GM21360 (cell line): ENCODE measurements at regions not wholly inside any gene's neighbourhood (a gene's known extent, or its start where the extent isn't known, plus 50 kb on each side); places are given as distances from the start of the nearest gene placed in this dataset.
A peak's percentile ranks its signal among the peaks of the same experiment; 100 is the strongest.

Source experiments
- ATAC-seq: cut with Tn5 transposase; IDR thresholded peaks from one replicate; pipeline ENCODE4 v1.9.1; 2021; ENCODE audit warnings: mild to moderate bottlenecking, moderate library complexity; ENCODE audit not compliant: unreplicated experiment

DNA sequence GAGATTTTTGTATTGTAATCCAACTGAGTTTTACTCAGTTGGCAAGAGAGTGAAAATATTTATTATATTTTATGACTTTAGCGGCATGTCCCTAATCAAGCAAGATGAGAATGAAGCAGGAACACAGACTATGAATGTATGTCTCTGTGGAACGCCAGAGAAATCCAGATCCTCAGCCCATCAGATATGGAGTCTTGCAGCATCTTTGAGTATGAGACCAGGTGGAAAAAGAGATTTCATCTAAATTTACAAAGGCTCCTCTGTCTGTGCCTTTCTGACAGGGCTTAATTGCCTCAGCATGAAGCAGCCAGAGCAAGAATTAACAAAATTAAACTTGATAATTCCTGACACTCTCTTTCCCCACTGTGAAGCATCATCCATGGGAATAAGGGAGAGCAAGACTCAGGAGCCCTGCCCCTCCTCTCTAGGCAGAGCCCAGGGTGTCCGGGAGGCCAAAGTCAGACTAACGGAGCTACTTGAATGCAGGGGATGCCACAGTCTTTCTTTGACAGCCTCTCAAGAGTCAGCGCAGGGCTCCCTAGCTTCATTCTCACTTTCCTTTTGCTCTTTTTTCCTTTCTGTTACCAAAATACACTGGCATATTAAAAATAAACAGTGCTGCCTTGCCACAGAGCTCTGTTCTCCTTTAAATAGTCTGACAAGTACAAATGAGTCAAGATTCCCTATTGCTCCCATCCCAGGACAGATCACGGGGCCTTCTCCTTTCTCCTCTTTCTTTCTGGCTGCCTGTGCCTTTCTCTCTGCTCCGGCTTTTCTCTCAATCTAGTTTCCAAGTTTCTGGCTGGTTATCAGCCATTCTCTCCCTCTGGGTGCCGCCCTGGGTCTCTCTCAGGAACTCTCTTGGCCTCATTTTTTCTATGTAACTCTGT lies 132.2 kb upstream of the INHBA start:
- ATAC-seq, result no peak

DNA sequence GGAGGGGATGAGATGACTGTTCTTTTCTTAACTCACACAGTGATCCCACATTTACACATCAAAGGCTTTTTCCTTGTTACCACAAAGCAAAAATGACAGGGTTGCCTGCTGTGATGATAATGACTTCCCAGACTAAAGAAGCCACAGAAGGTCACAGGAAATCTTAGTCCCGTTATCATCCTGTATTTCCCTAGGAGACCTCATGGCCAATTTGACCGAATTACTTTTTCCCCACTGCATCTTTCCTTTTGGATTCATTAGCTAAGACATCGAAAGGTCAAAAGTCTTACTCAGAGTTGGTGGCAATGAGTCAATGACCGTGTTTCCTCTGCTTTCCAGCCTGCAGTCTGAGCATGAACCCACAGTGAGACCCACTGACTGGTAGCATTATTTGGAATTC lies 130.1 kb upstream of the INHBA start:
- no peak for ATAC-seq

DNA sequence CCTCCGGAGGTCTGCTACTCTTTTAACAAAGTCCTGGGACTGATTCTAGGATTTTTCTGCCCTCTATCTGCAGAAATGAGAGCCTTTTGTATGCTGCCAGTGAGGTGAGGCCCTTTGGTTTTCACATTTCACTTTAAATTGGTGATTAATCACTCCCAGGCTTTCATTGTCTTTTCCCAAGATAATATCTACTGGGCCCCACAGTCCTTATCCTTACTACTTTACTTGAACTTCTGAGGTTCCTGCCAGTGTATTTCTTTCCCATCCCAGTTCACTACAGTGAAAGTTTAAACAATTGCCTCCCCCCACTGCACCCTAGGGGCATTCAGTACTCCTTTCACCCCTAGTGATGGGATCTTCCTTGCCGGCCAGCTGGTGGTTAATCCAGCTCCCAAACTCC lies 127.4 kb upstream of the INHBA start:
- ATAC-seq, result no peak

DNA sequence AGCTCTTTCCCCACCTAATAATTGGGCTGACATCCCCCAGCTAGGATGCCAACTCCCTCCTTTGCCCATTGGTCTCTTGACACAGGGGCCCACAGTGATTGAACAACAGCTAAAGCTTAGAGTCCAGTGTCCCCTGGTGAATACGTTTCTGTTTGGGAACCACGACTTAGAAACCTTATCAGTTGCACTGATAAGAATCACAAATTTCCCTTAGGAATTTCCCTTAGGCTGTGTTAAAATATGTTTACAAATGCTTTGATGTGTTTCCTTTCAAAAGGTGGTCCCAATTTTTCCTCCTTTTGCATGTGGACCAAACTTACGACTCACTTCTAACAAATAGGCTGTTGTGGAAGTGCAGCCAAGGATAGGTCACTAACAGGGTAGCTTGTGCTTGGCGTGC lies 126.0 kb upstream of the INHBA start:
- ATAC-seq, result no peak

GRCh38 chr7:41826641-41827040 lies 123.8 kb upstream of the INHBA start:
- no peak for ATAC-seq

- no peak for ATAC-seq
Observed at GRCh38 chr7:41825927-41826480, 123.1 kb upstream of the INHBA start.

GRCh38 chr7:41824284-41824683 lies 121.4 kb upstream of the INHBA start:
- no peak for ATAC-seq

GRCh38 chr7:41822259-41822817 lies 119.4 kb upstream of the INHBA start:
- no peak for ATAC-seq

DNA sequence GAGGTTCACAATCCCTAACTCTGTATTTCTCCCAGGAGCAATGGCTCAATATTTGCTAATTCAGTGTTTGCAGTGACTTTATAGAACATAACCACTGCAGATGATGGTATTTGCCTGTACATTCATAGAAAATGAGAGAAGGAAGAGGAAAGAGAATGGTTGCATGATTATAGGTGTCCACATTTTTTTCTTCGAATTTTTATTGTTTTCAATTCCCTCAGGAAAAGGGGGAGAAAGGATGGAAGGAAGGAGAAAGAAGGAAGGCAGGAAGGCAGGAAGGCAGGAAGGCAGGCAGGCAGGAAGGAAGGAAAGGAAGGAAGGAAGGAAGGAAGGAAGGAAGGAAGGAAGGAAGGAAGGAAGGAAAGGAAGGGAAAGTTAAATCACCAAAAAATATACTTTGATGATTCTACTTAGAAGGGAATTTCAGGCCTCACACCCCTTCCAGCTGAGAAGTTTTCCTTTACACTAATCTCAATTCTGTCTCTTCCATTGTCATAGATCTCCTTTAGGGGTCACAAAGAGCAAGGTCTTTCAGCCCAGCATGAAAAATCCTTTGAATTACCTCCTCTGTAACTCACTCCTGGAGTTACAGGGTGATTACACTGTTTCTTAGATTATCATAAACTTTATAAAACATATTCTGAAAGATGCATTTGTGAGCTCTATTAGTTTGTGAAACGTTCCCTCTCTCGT lies 118.8 kb upstream of the INHBA start:
- no peak for ATAC-seq

- ATAC-seq, result no peak
Observed at GRCh38 chr7:41820111-41820671, 117.3 kb upstream of the INHBA start.

DNA sequence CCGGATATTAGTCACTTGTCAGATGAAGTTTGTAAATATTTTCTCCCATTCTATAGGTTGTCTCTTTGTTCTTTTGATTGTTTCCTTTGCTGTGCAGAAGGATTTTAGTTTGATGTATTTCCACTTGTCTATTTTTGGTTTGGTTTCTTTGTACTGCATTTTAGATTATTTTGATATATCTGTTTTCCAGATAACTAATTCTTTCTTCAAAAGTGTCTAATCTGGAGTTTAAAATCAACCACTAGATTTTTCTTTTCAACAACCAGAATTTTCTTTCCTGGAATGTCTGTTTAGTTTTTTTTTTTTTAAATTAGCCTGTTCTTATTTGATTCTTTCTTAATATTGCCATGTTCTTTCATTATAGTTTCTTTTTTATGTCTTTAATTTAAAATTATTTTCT lies 116.8 kb upstream of the INHBA start:
- ATAC-seq, result no peak

DNA sequence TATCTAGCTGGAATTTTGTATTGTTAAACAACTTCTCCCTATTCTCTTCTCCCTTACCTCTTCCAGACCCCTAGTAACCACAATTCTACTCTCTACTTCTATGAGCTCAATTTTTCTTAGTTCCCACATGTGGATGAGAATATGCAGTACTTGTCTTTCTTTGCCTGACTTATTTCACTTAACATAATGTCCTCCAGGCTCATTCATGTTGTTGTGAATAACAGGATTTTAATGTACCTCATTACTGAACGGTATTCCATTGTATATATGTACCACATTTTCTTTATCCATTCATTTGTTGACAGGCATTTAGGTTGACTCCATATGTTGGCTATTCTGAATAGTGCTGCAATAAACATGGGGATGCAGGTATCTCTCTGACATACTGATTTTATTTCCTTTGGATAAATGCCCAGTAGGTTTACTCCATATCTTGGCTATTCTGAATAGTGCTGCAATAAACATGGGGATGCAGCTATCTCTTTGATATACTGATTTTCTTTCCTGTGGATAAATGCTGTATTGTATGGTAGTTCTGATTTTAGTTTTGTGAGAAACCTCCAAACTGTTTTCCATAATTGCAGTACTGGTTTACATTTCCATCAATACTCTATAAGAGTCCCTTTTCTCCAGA lies 116.0 kb upstream of the INHBA start:
- ATAC-seq, result no peak

GRCh38 chr7:41817386-41817785 lies 114.5 kb upstream of the INHBA start:
- peak; percentile 61 for ATAC-seq

DNA sequence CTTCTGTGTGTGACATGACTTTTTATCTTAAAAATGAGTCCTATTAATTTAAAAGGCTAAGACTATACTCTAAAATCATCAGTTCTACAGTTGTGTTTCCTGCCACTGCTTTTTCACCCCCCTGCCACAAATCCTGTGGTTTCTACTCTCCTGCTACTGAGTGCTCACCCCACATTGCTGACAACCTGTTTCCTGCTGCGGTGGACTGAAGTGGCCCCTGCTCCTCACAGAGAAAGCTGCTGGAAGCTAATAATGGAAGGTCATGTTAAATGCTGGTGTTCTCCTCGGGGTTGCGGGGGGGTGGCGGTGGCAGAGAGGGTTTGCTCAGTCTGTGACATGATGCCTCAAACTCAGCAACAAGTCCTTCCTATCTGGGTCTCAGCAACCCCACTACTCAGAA lies 113.2 kb upstream of the INHBA start:
- peak; percentile 45 for ATAC-seq

- no peak for ATAC-seq
Observed at GRCh38 chr7:41814888-41815287, 112.0 kb upstream of the INHBA start.

DNA sequence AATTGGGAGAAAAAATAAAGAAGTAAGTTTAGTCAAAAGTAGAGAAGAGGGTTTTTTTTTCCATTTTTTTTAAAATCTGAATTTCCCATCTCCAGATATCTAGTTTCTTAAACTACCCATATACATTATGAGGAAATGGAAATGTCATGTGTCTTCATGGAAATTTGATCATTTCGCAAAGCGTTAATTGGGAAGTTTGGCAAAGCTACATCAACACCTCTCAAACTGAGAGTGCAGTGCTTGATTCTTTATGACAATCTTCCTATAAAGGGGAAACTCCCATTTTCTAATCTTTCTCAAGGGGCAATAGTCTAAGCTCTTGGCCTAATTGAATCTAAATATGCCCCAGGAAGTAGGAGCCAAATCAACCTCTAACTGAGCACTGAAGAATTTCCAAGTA lies 110.4 kb upstream of the INHBA start:
- no peak for ATAC-seq

- no peak for ATAC-seq
Observed at GRCh38 chr7:41811941-41812340, 109.1 kb upstream of the INHBA start.

- ATAC-seq, result peak; percentile 91
Observed at GRCh38 chr7:41809940-41810576, 107.2 kb upstream of the INHBA start.

- no peak for ATAC-seq
Observed at GRCh38 chr7:41809529-41809939, 106.6 kb upstream of the INHBA start.

GRCh38 chr7:41809116-41809515 lies 106.2 kb upstream of the INHBA start:
- ATAC-seq, result no peak
